GM19372 (cell line): ENCODE measurements at regions not wholly inside any gene's neighbourhood (a gene's known extent, or its start where the extent isn't known, plus 50 kb on each side); places are given as distances from the start of the nearest gene placed in this dataset.
A peak's percentile ranks its signal among the peaks of the same experiment; 100 is the strongest.
"Not testable (repeated sequence)": the region's sequence is repeated elsewhere in the genome, so short reads cannot be mapped to it uniquely, and the experiment has no call there.

Experiments
- ATAC-seq: cut with Tn5 transposase; IDR thresholded peaks from one replicate; pipeline ENCODE4 v1.9.1; 2021; ENCODE audit warnings: mild to moderate bottlenecking, low read depth, moderate library complexity; ENCODE audit not compliant: unreplicated experiment

GRCh38 chr2:13141315-13141714 lies 424.6 kb downstream of the TRIB2 start:
- ATAC-seq: no peak

- no peak for ATAC-seq
Measured at GRCh38 chr2:13143451-13143850, 426.7 kb downstream of the TRIB2 start.

GRCh38 chr2:13156916-13157315 lies 440.2 kb downstream of the TRIB2 start:
- no peak for ATAC-seq

GRCh38 chr2:13158466-13158865 lies 441.7 kb downstream of the TRIB2 start:
- no peak for ATAC-seq

GRCh38 chr2:13180729-13181128 lies 464.0 kb downstream of the TRIB2 start:
- no peak for ATAC-seq

- ATAC-seq: peak; percentile 90
Measured at GRCh38 chr2:13193075-13193474, 476.3 kb downstream of the TRIB2 start.

GRCh38 chr2:13193900-13194299 lies 477.2 kb downstream of the TRIB2 start:
- no peak for ATAC-seq

GRCh38 chr2:13195270-13195669 lies 478.5 kb downstream of the TRIB2 start:
- ATAC-seq: no peak

- no peak for ATAC-seq
Measured at GRCh38 chr2:13197248-13197647, 480.5 kb downstream of the TRIB2 start.

GRCh38 chr2:13201924-13202323 lies 485.2 kb downstream of the TRIB2 start:
- no peak for ATAC-seq

GRCh38 chr2:13212115-13212514 lies 495.4 kb downstream of the TRIB2 start:
- ATAC-seq: no peak

GRCh38 chr2:13218205-13218604 lies 501.5 kb downstream of the TRIB2 start:
- ATAC-seq: no peak

- ATAC-seq: no peak
Measured at GRCh38 chr2:13227578-13227977, 510.8 kb downstream of the TRIB2 start.

GRCh38 chr2:13230221-13230620 lies 513.5 kb downstream of the TRIB2 start:
- no peak for ATAC-seq

GRCh38 chr2:13240061-13240460 lies 523.3 kb downstream of the TRIB2 start:
- no peak for ATAC-seq

- ATAC-seq: peak; percentile 52
Measured at GRCh38 chr2:13240789-13241487, 524.2 kb downstream of the TRIB2 start.

- ATAC-seq: no peak
Measured at GRCh38 chr2:13252615-13253014, 535.9 kb downstream of the TRIB2 start.

- no peak for ATAC-seq
Measured at GRCh38 chr2:13255485-13255884, 538.7 kb downstream of the TRIB2 start.

- ATAC-seq: no peak
Measured at GRCh38 chr2:13260402-13260801, 543.7 kb downstream of the TRIB2 start.

- no peak for ATAC-seq
Measured at GRCh38 chr2:13266166-13266565, 549.4 kb downstream of the TRIB2 start.

- ATAC-seq: no peak
Measured at GRCh38 chr2:13284688-13285087, 568.0 kb downstream of the TRIB2 start.

GRCh38 chr2:13289310-13289709 lies 572.6 kb downstream of the TRIB2 start:
- ATAC-seq: no peak

GRCh38 chr2:13308478-13308805 lies 591.7 kb downstream of the TRIB2 start:
- ATAC-seq: not testable (repeated sequence)
